T-helper 1 cell treated with Interleukin-12 subunit alpha and Interleukin-12 subunit beta and Interleukin-4 antibody, amounts not matched to agents 30 ng/mL and 1 ng/mL, for 36 hours (primary cell): ENCODE measurements at regions not wholly inside any gene's neighbourhood (a gene's known extent, or its start where the extent isn't known, plus 50 kb on each side); places are given as distances from the start of the nearest gene placed in this dataset.
"Not testable (repeated sequence)": the region's sequence is repeated elsewhere in the genome, so short reads cannot be mapped to it uniquely, and the experiment has no call there.

Experiments
- intact Hi-C: fragments of 100-400 bp; cut with micrococcal nuclease; formaldehyde crosslinking; loops from one replicate; pipeline ENCODE4 v1.15.1; 2024

DNA sequence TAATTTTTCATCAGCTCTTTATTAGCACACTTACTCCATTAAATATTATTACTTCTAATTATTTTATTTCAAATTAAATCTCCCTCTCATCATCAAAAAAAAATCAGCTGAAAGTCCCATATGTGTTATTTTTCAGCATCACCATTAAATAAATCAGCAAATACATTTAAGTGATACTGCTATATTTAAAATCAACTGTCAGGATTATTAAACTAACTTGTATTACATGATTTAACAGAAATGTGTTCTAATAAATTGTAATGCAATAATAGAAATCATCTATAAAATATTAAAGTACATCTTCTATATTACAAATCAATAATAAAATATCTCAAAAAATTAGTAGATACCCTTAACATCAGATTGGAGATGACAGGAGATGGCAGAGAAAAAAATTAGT lies 538.6 kb upstream of the MIR17HG start:
- intact Hi-C loops, result no loop called here

DNA sequence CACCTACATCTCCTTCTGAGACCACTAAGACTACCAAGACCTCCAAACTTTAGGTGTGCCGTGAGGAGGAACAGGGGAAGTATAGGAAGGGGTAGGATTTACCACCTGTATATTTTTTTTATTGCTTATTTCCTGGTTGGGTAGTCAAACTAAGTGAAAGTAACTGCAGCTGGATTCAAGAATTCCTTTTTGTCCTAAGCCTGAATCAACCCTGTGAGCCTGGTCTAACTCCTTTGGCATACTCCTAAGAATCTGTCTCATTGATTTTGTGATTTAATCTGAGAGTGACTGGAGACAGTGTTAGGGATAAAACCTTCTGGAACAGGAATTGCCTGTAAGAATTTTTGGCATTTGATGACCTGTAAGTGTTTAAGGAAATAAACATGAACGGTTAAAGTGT lies 523.5 kb upstream of the MIR17HG start:
- intact Hi-C loops, result no loop called here

- intact Hi-C loops, result no loop called here
Measured at GRCh38 chr13:90826688-90827087, 520.8 kb upstream of the MIR17HG start.

GRCh38 chr13:90830782-90831181 lies 516.7 kb upstream of the MIR17HG start:
- intact Hi-C loops, result no loop called here

DNA sequence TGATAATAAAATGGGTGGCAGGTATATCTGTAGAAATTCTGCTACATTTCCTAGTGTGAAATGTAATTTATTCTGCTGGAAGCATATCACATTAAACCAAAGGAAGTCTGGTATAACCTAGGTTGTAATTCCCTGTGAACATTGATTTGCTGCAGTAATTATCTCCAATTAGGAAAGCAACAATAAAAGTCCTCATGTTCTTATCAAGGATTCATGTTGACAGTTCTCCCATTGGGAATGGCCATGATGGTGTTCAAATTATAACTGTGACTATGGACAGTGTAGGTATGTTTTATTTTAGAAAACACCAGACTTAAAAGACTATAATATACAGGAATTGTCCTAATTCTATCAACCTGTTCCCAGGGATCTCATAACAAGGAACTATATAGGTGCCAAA lies 513.5 kb upstream of the MIR17HG start:
- intact Hi-C loops, result no loop called here

- intact Hi-C loops, result no loop called here
Measured at GRCh38 chr13:90834700-90835099, 512.8 kb upstream of the MIR17HG start.

DNA sequence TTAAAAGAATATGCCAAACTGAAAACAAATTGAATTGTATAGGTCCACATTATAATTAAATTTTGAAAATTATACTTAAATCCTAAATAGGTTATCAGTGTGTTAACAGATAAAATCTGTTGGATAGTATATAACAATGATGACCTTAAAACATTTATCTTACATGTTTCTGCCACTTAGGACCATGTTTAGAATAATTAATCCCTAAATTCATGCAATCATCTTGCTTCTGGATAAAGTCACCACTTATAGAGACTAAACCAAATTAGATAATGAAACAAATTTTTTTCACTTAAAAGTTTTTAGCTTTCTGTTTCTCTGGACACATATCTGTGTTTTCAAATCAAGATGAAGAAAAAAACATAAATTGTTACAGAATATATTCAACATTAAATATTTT lies 511.7 kb upstream of the MIR17HG start:
- intact Hi-C loops, result no loop called here

DNA sequence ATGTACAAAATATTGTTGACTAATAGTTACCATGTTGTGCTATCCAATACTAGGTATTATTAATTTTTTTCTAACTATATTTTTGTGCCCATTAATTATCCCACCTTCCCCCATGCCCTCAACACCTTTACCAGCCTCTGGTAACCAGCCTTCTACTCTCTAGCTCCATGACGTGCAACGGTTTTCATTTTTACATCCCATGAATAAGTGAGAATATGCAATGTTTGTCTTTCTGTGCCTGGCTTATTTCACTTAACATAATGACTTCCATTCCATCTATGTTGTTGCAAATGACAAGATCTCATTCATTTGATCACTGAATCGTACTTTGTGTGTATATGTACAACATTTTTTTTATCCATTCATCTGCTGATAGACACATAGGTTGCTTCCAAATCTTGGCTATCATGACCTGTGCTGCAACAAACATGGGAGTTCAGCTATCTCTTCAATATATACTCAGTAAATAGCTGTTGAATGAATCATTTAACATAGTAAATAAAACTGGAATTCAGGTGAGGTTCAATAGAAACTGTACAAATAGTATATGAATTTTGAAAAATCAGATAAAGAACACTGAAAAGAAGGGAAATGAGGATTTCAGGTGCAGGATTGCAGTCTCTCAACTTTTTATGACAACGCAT lies 509.0 kb upstream of the MIR17HG start:
- intact Hi-C loops, result no loop called here

- intact Hi-C loops, result no loop called here
Measured at GRCh38 chr13:90839061-90839460, 508.4 kb upstream of the MIR17HG start.

DNA sequence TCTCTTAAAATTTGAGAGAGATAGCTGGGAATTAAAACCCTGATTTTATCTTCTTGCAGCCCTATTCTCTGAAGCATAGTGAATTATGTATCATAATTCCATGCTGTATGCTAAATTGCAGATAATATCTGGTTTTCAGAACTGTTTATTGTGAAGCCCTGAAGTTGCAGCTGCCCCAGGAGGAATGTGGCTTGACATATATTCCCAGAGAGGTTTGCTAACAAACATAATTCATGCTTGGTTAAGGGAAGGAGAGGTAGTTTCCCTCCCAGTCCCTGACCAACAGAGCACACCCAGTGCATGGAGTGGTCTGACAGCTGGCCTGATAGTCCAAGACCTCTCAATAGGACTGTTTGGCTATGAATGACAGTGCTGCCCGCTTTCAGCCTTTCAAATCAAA lies 500.6 kb upstream of the MIR17HG start:
- intact Hi-C loops, result no loop called here

- intact Hi-C loops, result not testable (repeated sequence)
Measured at GRCh38 chr13:90853666-90854065, 493.8 kb upstream of the MIR17HG start.

GRCh38 chr13:90857921-90858320 lies 489.6 kb upstream of the MIR17HG start:
- intact Hi-C loops, result no loop called here

- intact Hi-C loops, result no loop called here
Measured at GRCh38 chr13:90866006-90866405, 481.5 kb upstream of the MIR17HG start.

DNA sequence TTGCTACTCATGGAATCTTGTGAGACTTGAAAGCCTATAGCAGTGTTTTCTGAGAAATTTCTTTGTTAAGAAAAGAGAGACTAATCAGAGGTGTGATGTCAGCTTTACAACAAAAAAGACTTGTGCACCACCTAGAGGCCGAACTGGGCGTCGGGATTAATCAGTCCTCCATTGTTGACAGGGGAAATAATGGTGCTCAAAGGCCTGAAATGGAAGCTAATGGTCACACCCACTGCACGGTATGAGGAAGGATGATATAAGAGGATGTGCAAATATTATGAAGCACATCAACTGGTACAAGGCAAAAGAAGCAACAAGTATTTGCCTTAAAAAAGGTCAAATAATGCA lies 480.2 kb upstream of the MIR17HG start:
- intact Hi-C loops, result no loop called here

GRCh38 chr13:90868321-90868920 lies 479.1 kb upstream of the MIR17HG start:
- intact Hi-C loops, result no loop called here

DNA sequence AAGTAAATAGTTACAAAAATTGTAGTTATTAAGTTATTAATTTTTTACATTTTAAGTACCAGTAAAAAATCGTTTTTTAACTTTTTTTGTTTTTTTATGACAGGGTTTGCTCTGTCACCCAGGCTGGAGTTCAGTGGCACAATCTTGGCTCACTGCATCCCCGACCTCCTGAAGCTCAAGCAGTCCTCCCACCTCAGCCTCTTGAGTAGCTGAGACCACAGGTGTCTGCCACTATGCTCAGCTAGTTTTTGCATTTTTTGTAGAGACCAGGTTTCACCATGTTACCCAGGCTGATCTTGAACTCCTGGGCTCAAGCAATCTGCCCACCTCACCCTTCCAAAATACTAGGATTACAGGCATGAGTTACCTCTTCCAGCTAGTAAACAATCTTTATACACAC lies 477.9 kb upstream of the MIR17HG start:
- intact Hi-C loops, result no loop called here

DNA sequence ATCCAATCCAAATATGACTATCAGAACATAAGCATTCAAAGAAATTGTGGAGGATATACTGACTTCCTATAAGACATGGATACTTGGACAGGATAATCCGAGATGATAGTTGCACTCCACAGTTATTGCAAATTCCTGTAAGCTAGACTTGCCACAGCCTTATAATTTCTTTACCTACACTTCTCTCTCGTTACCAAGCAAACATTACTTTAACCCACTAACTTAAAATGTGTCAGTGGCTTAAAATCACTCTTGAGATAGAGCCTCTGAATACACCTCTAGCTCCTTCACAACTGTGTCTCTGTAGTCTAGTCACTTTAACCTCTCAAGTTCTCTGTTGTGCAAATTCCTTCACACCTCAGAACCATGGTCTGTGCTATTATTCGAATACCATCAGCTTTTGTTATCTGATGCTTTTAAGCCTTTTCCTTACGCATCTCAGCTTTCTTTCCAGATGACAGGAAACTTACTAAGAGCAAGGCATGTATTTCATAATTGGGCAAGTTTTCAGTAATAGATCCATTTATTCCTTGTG lies 474.9 kb upstream of the MIR17HG start:
- intact Hi-C loops, result no loop called here

GRCh38 chr13:90880790-90881189 lies 466.7 kb upstream of the MIR17HG start:
- intact Hi-C loops, result no loop called here

- intact Hi-C loops, result no loop called here
Measured at GRCh38 chr13:90882551-90882950, 464.9 kb upstream of the MIR17HG start.

DNA sequence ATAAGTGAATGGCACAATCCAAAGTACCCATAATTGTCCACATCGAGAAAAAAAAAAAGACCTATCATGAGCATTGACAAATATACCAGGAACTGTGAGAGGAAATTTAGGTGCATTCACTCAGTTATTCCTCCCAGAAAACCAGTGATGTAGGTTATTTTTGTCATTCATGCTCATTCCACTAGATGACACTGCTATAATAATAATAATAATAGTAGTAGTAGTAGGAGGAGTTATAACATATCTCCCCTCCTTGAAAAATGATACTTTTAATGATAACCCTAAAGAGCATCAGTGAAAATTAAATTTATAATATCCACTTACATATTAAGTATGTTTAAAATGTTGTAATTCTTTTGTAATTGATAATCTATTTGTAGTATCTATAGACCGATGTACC lies 463.9 kb upstream of the MIR17HG start:
- intact Hi-C loops, result no loop called here

DNA sequence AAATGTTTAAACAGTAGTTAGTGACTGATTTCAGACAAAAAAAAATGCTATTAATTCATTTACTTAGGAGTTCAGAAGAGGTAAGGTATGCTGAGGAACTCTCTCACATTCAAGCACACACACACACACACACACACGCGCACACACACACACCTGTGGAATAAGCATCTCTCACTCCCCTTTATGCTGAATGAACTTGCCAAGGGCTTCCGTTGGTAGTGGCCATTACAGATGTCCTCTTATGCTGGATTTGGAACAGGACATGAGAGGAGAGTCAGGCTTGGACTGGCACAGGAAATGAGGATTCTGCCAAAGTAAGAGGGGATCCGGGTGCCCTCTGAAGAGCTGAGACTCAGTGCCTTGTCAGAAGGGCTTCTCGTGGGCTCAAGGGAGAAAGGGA lies 463.4 kb upstream of the MIR17HG start:
- intact Hi-C loops, result no loop called here

DNA sequence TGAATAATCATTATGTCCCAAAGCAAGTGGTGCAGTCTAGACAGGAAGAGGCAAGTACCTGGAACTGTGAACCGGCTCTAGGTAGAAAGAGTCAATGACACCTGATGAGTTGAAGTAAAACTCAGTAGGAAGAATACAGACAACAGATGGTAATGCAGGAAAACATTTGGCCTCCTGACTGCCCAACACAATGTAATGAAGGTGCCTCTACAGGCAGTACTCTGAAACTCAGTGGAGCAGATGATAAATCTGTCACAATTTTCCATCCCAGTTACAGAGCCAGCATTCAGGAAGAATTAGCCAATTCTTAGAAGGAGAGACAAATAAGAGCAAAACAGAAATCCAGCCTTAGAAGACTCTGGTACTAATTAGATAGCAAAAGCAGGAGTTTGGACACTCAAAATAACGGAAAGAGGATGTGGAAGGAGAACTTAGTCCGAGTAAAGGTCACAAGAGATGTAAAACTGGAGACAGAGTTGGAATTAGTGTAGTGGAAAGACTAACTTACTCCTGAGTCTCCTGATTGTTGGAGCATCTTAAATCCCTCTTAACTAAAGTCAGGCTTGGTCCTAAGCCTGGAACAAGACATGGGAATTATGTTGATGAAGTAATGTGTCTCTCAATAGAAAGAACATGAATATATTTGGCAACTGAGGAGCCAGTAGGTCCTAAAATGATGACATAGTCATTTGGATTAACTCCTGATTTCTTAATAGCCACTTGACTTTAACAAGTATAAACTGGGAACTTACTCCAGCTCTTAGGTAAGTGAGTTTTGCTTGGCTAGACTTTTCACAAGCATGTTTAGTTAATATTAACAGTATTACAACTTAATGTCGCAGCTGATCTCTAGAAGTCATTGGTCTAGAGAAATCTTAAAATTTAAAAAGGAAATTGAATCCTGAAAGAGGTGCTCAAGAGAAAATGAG lies 457.3 kb upstream of the MIR17HG start:
- intact Hi-C loops, result no loop called here
